GM12875 (cell line): ENCODE measurements at regions not wholly inside any gene's neighbourhood (a gene's known extent, or its start where the extent isn't known, plus 50 kb on each side); places are given as distances from the start of the nearest gene placed in this dataset.

Experiments
- H3K4me3 ChIP-seq: one replicate; pipeline ENCODE4 v1.5.1; 2011; ENCODE audit warnings: low read depth, low read length, control low read depth
- CTCF ChIP-seq: IDR thresholded peaks from 2 replicates; pipeline ENCODE4 v1.5.1; 2011; ENCODE audit warnings: low read depth, mild to moderate bottlenecking, control low read depth, inconsistent platforms, low read length, moderate library complexity, borderline replicate concordance; ENCODE audit not compliant: insufficient read depth

- TF ChIP-seq CTCF, result no peak
Measured at GRCh38 chr11:80328774-80329173, 887.9 kb upstream of the TENM4 start.

GRCh38 chr11:80327956-80328614, 887.3 kb upstream of the TENM4 start:
- TF ChIP-seq CTCF, result no peak
- H3K4me3 ChIP-seq, result no peak overlapping the region

More at GRCh38 chr11:80328774-80329173, 887.9 kb upstream of the TENM4 start:
- H3K4me3 ChIP-seq, result no peak overlapping the region

GRCh38 chr11:80321786-80322185, 881.0 kb upstream of the TENM4 start:
- no peak for TF ChIP-seq CTCF
- no peak overlapping the region for H3K4me3 ChIP-seq

- H3K4me3 ChIP-seq, result no peak overlapping the region
- TF ChIP-seq CTCF, result peak; percentile 43; the same call in 1 of the 2 replicates
Measured at GRCh38 chr11:80320765-80321164, 879.9 kb upstream of the TENM4 start.

GRCh38 chr11:80320226-80320625, 879.4 kb upstream of the TENM4 start:
- H3K4me3 ChIP-seq, result no peak overlapping the region
- TF ChIP-seq CTCF, result no peak

GRCh38 chr11:80317612-80318011, 876.8 kb upstream of the TENM4 start:
- TF ChIP-seq CTCF, result no peak
- H3K4me3 ChIP-seq, result no peak overlapping the region

- TF ChIP-seq CTCF, result no peak
- H3K4me3 ChIP-seq, result no peak overlapping the region
Measured at GRCh38 chr11:80315200-80315599, 874.4 kb upstream of the TENM4 start.
